AG04449 (cell line): ENCODE measurements at regions not wholly inside any gene's neighbourhood (a gene's known extent, or its start where the extent isn't known, plus 50 kb on each side); places are given as distances from the start of the nearest gene placed in this dataset.

ENCODE experiments used
- CTCF ChIA-PET: fragments of 350-600 bp; formaldehyde crosslinking; extraction: SDS; loops from one replicate; lab custom pipeline; 2021; ENCODE audit warnings: antibody characterized with exemption; lab: Yijun Ruan, JAX
- POLR2A ChIA-PET: fragments of 400-600, 350-600 bp; formaldehyde crosslinking; extraction: SDS; loops from one replicate; lab custom pipeline; 2020; ENCODE audit warnings: antibody characterized with exemption, inconsistent platforms; lab: Yijun Ruan, JAX
- DNase-seq: peaks from one replicate; pipeline ENCODE4 v3.0.0-alpha.2; 2010; ENCODE audit warnings: low read depth, low spot score
- H3K4me3 ChIP-seq: 2 replicates; pipeline ENCODE4 v1.5.1; 2011; ENCODE audit warnings: low read depth, mild to moderate bottlenecking, control low read depth, low read length
- TF ChIP-seq, protein P1 (sequence below): IDR thresholded peaks from one replicate; pipeline ENCODE4 v1.5.1; 2011; ENCODE audit warnings: mild to moderate bottlenecking, moderate library complexity, low read length, control low read depth, inconsistent platforms; ENCODE audit not compliant: insufficient read depth; ENCODE audit errors: missing control alignments

DNA sequence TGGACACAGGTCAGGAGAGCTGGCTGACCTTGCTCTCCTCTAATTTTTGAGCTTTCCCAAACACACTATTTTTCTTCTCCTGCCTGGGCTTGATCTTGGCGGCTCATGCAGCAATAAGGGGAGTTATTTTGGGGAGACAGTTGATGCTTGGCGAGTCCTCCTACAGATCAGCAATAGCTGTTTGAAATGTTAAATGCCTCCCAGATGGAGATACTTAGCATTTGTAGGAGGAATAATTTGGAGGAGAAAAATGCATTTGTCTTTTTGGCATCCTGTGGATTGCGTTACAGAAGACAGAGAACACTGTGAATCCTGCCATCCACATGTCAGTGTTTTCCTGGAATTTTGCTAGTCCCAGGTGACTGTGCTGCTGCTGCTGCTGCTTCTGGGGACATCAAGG lies 328.0 kb upstream of the XYLT1 start:
- ChIA-PET POLR2A (no interaction called here), CTCF (no interaction called here)
- no peak for DNase-seq
- no peak overlapping the region for H3K4me3 ChIP-seq
- TF ChIP-seq, protein P1, sequence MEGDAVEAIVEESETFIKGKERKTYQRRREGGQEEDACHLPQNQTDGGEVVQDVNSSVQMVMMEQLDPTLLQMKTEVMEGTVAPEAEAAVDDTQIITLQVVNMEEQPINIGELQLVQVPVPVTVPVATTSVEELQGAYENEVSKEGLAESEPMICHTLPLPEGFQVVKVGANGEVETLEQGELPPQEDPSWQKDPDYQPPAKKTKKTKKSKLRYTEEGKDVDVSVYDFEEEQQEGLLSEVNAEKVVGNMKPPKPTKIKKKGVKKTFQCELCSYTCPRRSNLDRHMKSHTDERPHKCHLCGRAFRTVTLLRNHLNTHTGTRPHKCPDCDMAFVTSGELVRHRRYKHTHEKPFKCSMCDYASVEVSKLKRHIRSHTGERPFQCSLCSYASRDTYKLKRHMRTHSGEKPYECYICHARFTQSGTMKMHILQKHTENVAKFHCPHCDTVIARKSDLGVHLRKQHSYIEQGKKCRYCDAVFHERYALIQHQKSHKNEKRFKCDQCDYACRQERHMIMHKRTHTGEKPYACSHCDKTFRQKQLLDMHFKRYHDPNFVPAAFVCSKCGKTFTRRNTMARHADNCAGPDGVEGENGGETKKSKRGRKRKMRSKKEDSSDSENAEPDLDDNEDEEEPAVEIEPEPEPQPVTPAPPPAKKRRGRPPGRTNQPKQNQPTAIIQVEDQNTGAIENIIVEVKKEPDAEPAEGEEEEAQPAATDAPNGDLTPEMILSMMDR, result no peak

DNA sequence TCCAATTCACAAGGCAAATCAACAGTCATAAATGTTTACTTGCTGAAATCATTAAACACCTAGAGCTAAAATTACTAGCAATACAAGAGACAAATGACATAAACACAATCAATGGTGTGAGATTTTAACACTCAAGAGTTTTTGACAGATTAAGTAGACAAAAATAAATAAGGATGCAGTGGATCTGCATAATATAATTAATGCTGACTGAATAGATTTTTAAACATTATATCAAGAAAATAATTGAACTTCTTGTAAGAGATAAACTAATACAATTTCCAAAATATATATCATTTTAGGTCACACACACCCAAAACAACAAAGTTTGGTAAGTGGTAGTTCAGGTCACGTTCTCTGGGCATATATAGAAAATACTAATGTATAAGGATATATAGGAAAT lies 322.6 kb upstream of the XYLT1 start:
- ChIA-PET POLR2A (no interaction called here), CTCF (no interaction called here)
- DNase-seq, result no peak
- H3K4me3 ChIP-seq, result no peak overlapping the region
- TF ChIP-seq, protein P1, result no peak

DNA sequence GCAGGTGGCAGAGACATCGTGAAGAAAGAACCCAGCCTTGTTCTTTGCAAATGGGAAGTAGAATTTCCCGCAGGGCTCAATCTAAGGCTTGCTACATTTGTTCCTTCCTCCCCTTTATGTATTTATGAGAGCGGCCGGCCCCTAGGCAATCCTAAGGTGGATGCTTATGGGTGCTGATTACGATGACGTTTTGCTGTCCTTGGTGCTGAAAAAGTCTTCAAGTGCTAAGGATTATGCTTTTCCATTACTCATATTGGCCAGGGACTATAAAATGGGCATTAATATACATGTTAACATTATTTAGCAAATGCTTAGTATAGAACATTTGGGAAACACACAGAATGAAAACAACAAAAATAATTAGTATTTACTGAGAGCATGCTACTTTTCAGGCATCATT lies 313.3 kb upstream of the XYLT1 start:
- no peak overlapping the region for H3K4me3 ChIP-seq
- DNase-seq, result no peak
- CTCF ChIA-PET, result no interaction called here
- POLR2A ChIA-PET, result no interaction called here
- TF ChIP-seq, protein P1, result no peak

DNA sequence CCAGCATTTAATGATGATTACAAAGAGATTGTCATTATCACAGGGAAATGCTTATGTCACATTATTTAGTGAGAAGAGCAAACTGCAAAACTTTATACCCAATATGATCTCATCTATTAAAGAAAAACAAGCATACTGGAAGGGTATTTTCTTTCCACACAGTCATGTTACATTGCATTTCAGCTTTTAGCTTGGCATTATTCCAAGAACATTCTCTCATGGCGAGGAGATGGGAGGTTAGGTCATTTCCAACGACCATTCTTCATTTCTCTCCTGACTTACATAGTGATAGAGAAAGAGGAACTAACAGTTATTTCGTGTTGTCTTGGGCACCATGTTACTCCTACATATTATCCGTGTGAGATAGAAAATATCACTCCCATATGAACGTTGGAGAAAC lies 309.4 kb upstream of the XYLT1 start:
- CTCF ChIA-PET, result no interaction called here
- no peak for DNase-seq
- TF ChIP-seq, protein P1, result no peak
- H3K4me3 ChIP-seq, result no peak overlapping the region
- POLR2A ChIA-PET, result no interaction called here

DNA sequence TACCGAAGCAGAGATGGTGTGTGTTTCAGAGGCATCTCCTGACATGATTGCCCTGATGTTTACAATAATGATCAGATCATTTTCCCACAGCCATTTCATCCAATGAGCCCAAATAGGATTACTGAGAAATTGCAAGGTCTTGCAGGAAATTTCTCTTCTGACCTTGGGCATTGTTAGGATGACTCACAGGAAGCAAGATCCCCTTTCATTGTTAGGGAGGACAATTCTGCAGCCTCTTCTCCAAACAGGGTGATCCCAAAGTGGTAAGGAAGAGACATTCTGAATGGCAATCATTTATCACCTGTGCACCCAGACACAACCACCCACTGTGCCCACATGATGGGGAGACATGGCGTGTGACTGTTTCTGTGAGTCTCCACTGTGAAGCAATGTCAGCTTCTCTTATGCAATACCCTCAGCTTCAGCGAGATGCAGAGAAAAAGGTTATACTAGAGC lies 306.7 kb upstream of the XYLT1 start:
- DNase-seq, result no peak
- POLR2A ChIA-PET, result no interaction called here
- CTCF ChIA-PET, result no interaction called here
- TF ChIP-seq, protein P1, result no peak
- no peak overlapping the region for H3K4me3 ChIP-seq

DNA sequence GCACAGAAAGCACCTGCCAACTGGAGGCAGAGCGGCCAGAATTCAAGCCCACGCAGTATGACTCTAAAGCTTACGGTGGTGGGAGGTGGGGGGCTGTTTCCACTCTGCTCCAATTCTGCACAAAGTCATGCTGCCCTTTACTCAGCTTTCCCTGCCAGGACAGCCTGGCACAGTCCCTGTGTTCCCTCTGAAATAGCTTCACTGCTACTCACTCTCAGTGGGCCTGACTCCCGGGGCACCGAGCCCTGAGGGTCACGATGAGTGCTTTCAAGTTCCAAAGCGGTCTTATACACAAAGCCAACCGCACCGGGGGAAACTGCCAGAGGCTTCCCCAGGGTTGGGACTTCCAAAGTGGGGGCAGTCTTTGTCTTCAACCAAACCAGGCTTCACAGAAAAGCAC lies 306.1 kb upstream of the XYLT1 start:
- TF ChIP-seq, protein P1, result no peak
- DNase-seq, result no peak
- no peak overlapping the region for H3K4me3 ChIP-seq
- CTCF ChIA-PET, result interaction anchor here (1.0 kb wide), 1 partner anchor 22 kb away, joined by 3 read pairs; no protein-coding TSS in a partner anchor
- POLR2A ChIA-PET, result no interaction called here
